H9 (cell line): ENCODE measurements at regions not wholly inside any gene's neighbourhood (a gene's known extent, or its start where the extent isn't known, plus 50 kb on each side); places are given as distances from the start of the nearest gene placed in this dataset.

Experiments
- DNase-seq: peaks from one replicate; pipeline ENCODE4 v3.0.0-alpha.2; 2017
- H2AFZ ChIP-seq: one replicate; pipeline ENCODE4 v1.6.1; 2013; ENCODE audit warnings: mild to moderate bottlenecking, low read length, control low read depth, moderate library complexity
- H2AK5ac ChIP-seq: 2 replicates; pipeline ENCODE4 v1.6.1; 2013; ENCODE audit warnings: low read length, control low read depth, mixed read lengths; ENCODE audit not compliant: insufficient read length
- H2BK120ac ChIP-seq: one replicate; pipeline ENCODE4 v1.6.1; 2013; ENCODE audit warnings: low read depth, mild to moderate bottlenecking, low read length, control low read depth, inconsistent platforms; ENCODE audit not compliant: poor library complexity, severe bottlenecking
- H2BK12ac ChIP-seq: 2 replicates; pipeline ENCODE4 v1.6.1; 2013; ENCODE audit warnings: low read length, control low read depth, mixed read lengths, low read depth; ENCODE audit not compliant: insufficient read length
- H2BK15ac ChIP-seq: 2 replicates; pipeline ENCODE4 v1.6.1; 2013; ENCODE audit warnings: low read depth, low read length, control low read depth
- H2BK20ac ChIP-seq: one replicate; pipeline ENCODE4 v1.6.1; 2013; ENCODE audit warnings: low read depth, mild to moderate bottlenecking, low read length, control low read depth, inconsistent platforms; ENCODE audit not compliant: poor library complexity, severe bottlenecking
- H2BK5ac ChIP-seq: 2 replicates; pipeline ENCODE4 v1.6.1; 2013; ENCODE audit warnings: low read length, control low read depth, mixed read lengths; ENCODE audit not compliant: insufficient read length
- H3K14ac ChIP-seq: 2 replicates; pipeline ENCODE4 v1.6.1; 2013; ENCODE audit warnings: low read length, control low read depth; ENCODE audit not compliant: insufficient read depth
- H3K18ac ChIP-seq: 2 replicates; pipeline ENCODE4 v1.6.1; 2013; ENCODE audit warnings: low read depth, mild to moderate bottlenecking, mixed read lengths, low read length, control low read depth; ENCODE audit not compliant: insufficient read length
- H3K23ac ChIP-seq: 2 replicates; pipeline ENCODE4 v1.6.1; 2013; ENCODE audit warnings: low read length, control low read depth, mixed read lengths, low read depth; ENCODE audit not compliant: insufficient read length
- H3K23me2 ChIP-seq: 2 replicates; pipeline ENCODE4 v1.6.1; 2013; ENCODE audit warnings: low read depth, mild to moderate bottlenecking, mixed read lengths, low read length, control low read depth; ENCODE audit not compliant: insufficient read length, poor library complexity, severe bottlenecking
- H3K27ac ChIP-seq: 2 replicates; pipeline ENCODE4 v1.5.1; 2013; ENCODE audit warnings: low read length, control low read depth, mixed read lengths, low read depth; ENCODE audit not compliant: insufficient read length
- H3K27me3 ChIP-seq: 2 replicates; pipeline ENCODE4 v1.6.1; 2013; ENCODE audit warnings: low read length, control low read depth, inconsistent platforms; ENCODE audit not compliant: insufficient read depth
- H3K4ac ChIP-seq: 2 replicates; pipeline ENCODE4 v1.6.1; 2013; ENCODE audit warnings: low read depth, mild to moderate bottlenecking, control low read depth, inconsistent platforms, low read length, moderate library complexity
- H3K4me1 ChIP-seq: 2 replicates; pipeline ENCODE4 v1.6.1; 2013; ENCODE audit warnings: low read length, control low read depth, inconsistent platforms; ENCODE audit not compliant: insufficient read depth
- H3K4me2 ChIP-seq: 2 replicates; pipeline ENCODE4 v1.6.1; 2013; ENCODE audit warnings: low read length, control low read depth, mixed read lengths; ENCODE audit not compliant: insufficient read length, insufficient read depth
- H3K56ac ChIP-seq: 2 replicates; pipeline ENCODE4 v1.6.1; 2013; ENCODE audit warnings: low read depth, mild to moderate bottlenecking, mixed read lengths, low read length, control low read depth; ENCODE audit not compliant: insufficient read length
- H3K79me1 ChIP-seq: 2 replicates; pipeline ENCODE4 v1.6.1; 2013; ENCODE audit warnings: low read depth, mild to moderate bottlenecking, moderate library complexity, low read length, control low read depth, inconsistent platforms; ENCODE audit not compliant: insufficient read depth, poor library complexity, severe bottlenecking
- H3K79me2 ChIP-seq: 2 replicates; pipeline ENCODE4 v1.6.1; 2013; ENCODE audit warnings: low read length, control low read depth, inconsistent platforms; ENCODE audit not compliant: insufficient read depth
- H3K9ac ChIP-seq: 2 replicates; pipeline ENCODE4 v1.6.1; 2013; ENCODE audit warnings: low read length, control low read depth, mixed read lengths; ENCODE audit not compliant: insufficient read length; ENCODE audit errors: extremely low read depth
- H3K9me3 ChIP-seq: one replicate; pipeline ENCODE4 v1.6.1; 2013; ENCODE audit warnings: low read depth, low read length, inconsistent platforms; ENCODE audit not compliant: control insufficient read depth
- H3T11ph ChIP-seq: one replicate; pipeline ENCODE4 v1.6.1; 2013; ENCODE audit warnings: mild to moderate bottlenecking, low read length, control low read depth, inconsistent platforms
- H4K20me1 ChIP-seq: one replicate; pipeline ENCODE4 v1.6.1; 2013; ENCODE audit not compliant: control insufficient read depth, insufficient read length, insufficient read depth
- H4K5ac ChIP-seq: 2 replicates; pipeline ENCODE4 v1.6.1; 2013; ENCODE audit warnings: low read depth, mild to moderate bottlenecking, mixed read lengths, low read length, control low read depth; ENCODE audit not compliant: insufficient read length
- H4K8ac ChIP-seq: replicated peaks from 2 replicates; pipeline ENCODE4 v1.6.1; 2013; ENCODE audit warnings: low read length, control low read depth, mixed read lengths, low read depth; ENCODE audit not compliant: insufficient read length
- H4K91ac ChIP-seq: 2 replicates; pipeline ENCODE4 v1.6.1; 2013; ENCODE audit warnings: low read depth, mild to moderate bottlenecking, moderate library complexity, mixed read lengths, low read length, control low read depth; ENCODE audit not compliant: insufficient read length
- H3K27ac Mint-ChIP-seq, 3 experiments: 2 replicates in 2 of 3; 3 replicates in 1 of 3; pipeline ENCODE4 v1.8.0; 2020 to 2021; ENCODE audit warnings: mixed read lengths in 3 of 3, mild to moderate bottlenecking in 1 of 3, moderate library complexity in 1 of 3
- H3K27me3 Mint-ChIP-seq: 2 replicates; pipeline ENCODE4 v1.8.0; 2021; ENCODE audit warnings: low read depth, mild to moderate bottlenecking, moderate library complexity, mixed read lengths
- H3K36me3 Mint-ChIP-seq, 3 experiments: 2 replicates in 2 of 3; 3 replicates in 1 of 3; pipeline ENCODE4 v1.8.0; 2020 to 2021; ENCODE audit warnings: low read depth in 3 of 3, mixed read lengths in 3 of 3; ENCODE audit not compliant: insufficient read depth in 1 of 3
- H3K4me1 Mint-ChIP-seq, 2 experiments: 2 replicates each; pipeline ENCODE4 v1.8.0; 2020; ENCODE audit warnings: mixed read lengths in 2 of 2
- H3K4me3 Mint-ChIP-seq, 2 experiments: 2 replicates in 1 of 2; 3 replicates in 1 of 2; pipeline ENCODE4 v1.8.0; 2020 to 2021; ENCODE audit warnings: mild to moderate bottlenecking in 2 of 2, mixed read lengths in 2 of 2, moderate library complexity in 1 of 2
- H3K9me3 Mint-ChIP-seq, 2 experiments: 2 replicates in 1 of 2; 3 replicates in 1 of 2; pipeline ENCODE4 v1.8.0; 2020; ENCODE audit warnings: mild to moderate bottlenecking in 2 of 2, mixed read lengths in 2 of 2, moderate library complexity in 1 of 2
- WGBS: extraction: QIAGEN DNeasy Blood & Tissue Kit; methylation state at CpG from one replicate; pipeline ENCODE4 v1.1.7; 2013; ENCODE audit warnings: missing lambda C conversion rate, low lambda C conversion rate, mixed read lengths; ENCODE audit not compliant: insufficient read length; ENCODE audit errors: extremely low coverage; 5-methylcytosine and 5-hydroxymethylcytosine counted together
- TF ChIP-seq, protein P1 (sequence below): fragments of 200-600 bp; sonication (generic); conservative IDR thresholded peaks from 3 replicates; pipeline ENCODE4 v1.8.0; 2021; ENCODE audit warnings: antibody characterized with exemption, mild to moderate bottlenecking

DNA sequence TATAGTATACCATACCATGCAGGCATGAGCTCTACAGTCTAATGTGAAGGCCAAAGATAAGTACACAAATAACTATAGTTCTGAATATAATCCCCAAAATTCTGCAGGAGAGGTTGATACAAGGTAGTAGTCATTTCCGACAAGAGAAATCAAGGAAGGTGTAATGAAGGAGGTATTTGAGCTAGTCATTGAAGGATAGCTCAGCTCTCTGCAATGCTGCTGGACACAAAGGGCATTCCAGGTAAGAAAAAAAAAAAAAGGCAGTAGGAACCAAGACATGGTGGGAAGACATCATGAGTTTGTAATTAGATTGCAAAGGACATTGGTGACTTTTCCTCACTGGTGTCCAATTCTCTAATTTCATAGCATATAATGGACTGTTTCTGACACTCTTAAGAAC lies 285.3 kb downstream of the AHR start:
- DNase-seq: no peak
- Histone ChIP-seq H3K4ac (no peak overlapping the region), H3K27ac (no peak overlapping the region), H2AFZ (no peak overlapping the region), H3K4me2 (no peak overlapping the region), H2AK5ac (no peak overlapping the region), H3K23ac (no peak overlapping the region), H2BK120ac (no peak overlapping the region), H3K9ac (no peak overlapping the region), H3K27me3 (no peaks in the 10 kb centered on the region), H3T11ph (no peak overlapping the region), H2BK12ac (no peak overlapping the region), H3K4me1 (no peaks in the 10 kb centered on the region), H3K18ac (no peak overlapping the region), H4K8ac (no peak overlapping the region), H2BK5ac (no peak overlapping the region), H4K91ac (no peak overlapping the region), H3K9me3 (no peaks in the 10 kb centered on the region), H3K79me1 (no peaks in the 10 kb centered on the region), H4K20me1 (no peaks in the 10 kb centered on the region), H4K5ac (no peak overlapping the region), H2BK20ac (no peak overlapping the region), H3K79me2 (no peaks in the 10 kb centered on the region), H3K56ac (no peak overlapping the region), H3K14ac (no peak overlapping the region), H3K23me2 (no peaks in the 10 kb centered on the region), H2BK15ac (no peak overlapping the region)
- Mint-ChIP-seq H3K4me1 (no peaks in the 10 kb centered on the region), H3K36me3 (no peaks in the 10 kb centered on the region), H3K27ac (no peak overlapping the region), H3K4me3 (no peak overlapping the region), H3K9me3 (peaks cover 0 to under 1% of the 10 kb centered on the region in 2 experiments; a peak in 1 of 5 replicates), H3K27me3 (no peaks in the 10 kb centered on the region; the same call in 1 of the 2 replicates)
- TF ChIP-seq, protein P1, sequence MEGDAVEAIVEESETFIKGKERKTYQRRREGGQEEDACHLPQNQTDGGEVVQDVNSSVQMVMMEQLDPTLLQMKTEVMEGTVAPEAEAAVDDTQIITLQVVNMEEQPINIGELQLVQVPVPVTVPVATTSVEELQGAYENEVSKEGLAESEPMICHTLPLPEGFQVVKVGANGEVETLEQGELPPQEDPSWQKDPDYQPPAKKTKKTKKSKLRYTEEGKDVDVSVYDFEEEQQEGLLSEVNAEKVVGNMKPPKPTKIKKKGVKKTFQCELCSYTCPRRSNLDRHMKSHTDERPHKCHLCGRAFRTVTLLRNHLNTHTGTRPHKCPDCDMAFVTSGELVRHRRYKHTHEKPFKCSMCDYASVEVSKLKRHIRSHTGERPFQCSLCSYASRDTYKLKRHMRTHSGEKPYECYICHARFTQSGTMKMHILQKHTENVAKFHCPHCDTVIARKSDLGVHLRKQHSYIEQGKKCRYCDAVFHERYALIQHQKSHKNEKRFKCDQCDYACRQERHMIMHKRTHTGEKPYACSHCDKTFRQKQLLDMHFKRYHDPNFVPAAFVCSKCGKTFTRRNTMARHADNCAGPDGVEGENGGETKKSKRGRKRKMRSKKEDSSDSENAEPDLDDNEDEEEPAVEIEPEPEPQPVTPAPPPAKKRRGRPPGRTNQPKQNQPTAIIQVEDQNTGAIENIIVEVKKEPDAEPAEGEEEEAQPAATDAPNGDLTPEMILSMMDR: no peak
- no CpG with 5 or more reads among the region's 1 CpG for WGBS
